GM19438 (cell line): ENCODE measurements at regions not wholly inside any gene's neighbourhood (a gene's known extent, or its start where the extent isn't known, plus 50 kb on each side); places are given as distances from the start of the nearest gene placed in this dataset.

Experiments
- ATAC-seq: cut with Tn5 transposase; IDR thresholded peaks from one replicate; pipeline ENCODE4 v1.9.1; 2021; ENCODE audit warnings: low read depth; ENCODE audit not compliant: unreplicated experiment

GRCh38 chr18:67072791-67073190 is 443.7 kb downstream of the DSEL start:
- ATAC-seq = no peak

GRCh38 chr18:67068608-67069007 is 447.9 kb downstream of the DSEL start:
- no peak for ATAC-seq

GRCh38 chr18:67047334-67047733 is 443.4 kb upstream of the CDH19 start:
- ATAC-seq = no peak

GRCh38 chr18:67043276-67043675 is 439.4 kb upstream of the CDH19 start:
- no peak for ATAC-seq

- ATAC-seq = no peak
Measured at GRCh38 chr18:67041334-67041733, 437.4 kb upstream of the CDH19 start.

GRCh38 chr18:67035026-67035425 is 431.1 kb upstream of the CDH19 start:
- no peak for ATAC-seq

- no peak for ATAC-seq
Measured at GRCh38 chr18:67023059-67023458, 419.2 kb upstream of the CDH19 start.

GRCh38 chr18:67010919-67011318 is 407.0 kb upstream of the CDH19 start:
- ATAC-seq = no peak

GRCh38 chr18:67007999-67008398 is 404.1 kb upstream of the CDH19 start:
- ATAC-seq = no peak

GRCh38 chr18:67007085-67007484 is 403.2 kb upstream of the CDH19 start:
- no peak for ATAC-seq

- no peak for ATAC-seq
Measured at GRCh38 chr18:67001052-67001451, 397.2 kb upstream of the CDH19 start.

GRCh38 chr18:66999003-66999402 is 395.1 kb upstream of the CDH19 start:
- ATAC-seq = no peak

- ATAC-seq = no peak
Measured at GRCh38 chr18:66995270-66995669, 391.4 kb upstream of the CDH19 start.

GRCh38 chr18:66994790-66995189 is 390.9 kb upstream of the CDH19 start:
- ATAC-seq = no peak

GRCh38 chr18:66993492-66993891 is 389.6 kb upstream of the CDH19 start:
- no peak for ATAC-seq

- no peak for ATAC-seq
Measured at GRCh38 chr18:66990909-66991308, 387.0 kb upstream of the CDH19 start.

- no peak for ATAC-seq
Measured at GRCh38 chr18:66979009-66979408, 375.1 kb upstream of the CDH19 start.

GRCh38 chr18:66972681-66973080 is 368.8 kb upstream of the CDH19 start:
- ATAC-seq = no peak

- no peak for ATAC-seq
Measured at GRCh38 chr18:66971960-66972359, 368.1 kb upstream of the CDH19 start.

GRCh38 chr18:66966171-66966570 is 362.3 kb upstream of the CDH19 start:
- ATAC-seq = no peak

- ATAC-seq = no peak
Measured at GRCh38 chr18:66958309-66958708, 354.4 kb upstream of the CDH19 start.

- no peak for ATAC-seq
Measured at GRCh38 chr18:66951750-66952149, 347.9 kb upstream of the CDH19 start.

- ATAC-seq = no peak
Measured at GRCh38 chr18:66949419-66949818, 345.5 kb upstream of the CDH19 start.
